Nephron progenitor cell (in vitro differentiated cells): ENCODE measurements at regions not wholly inside any gene's neighbourhood (a gene's known extent, or its start where the extent isn't known, plus 50 kb on each side); places are given as distances from the start of the nearest gene placed in this dataset.

Experiments
- DNase-seq: peaks from one replicate; pipeline ENCODE4 v3.0.0; 2021
- H3K27ac Mint-ChIP-seq: 2 replicates; pipeline ENCODE4 v1.8.0; 2021; ENCODE audit warnings: mild to moderate bottlenecking, moderate library complexity, mixed read lengths
- H3K27me3 Mint-ChIP-seq: 2 replicates; pipeline ENCODE4 v1.8.0; 2021; ENCODE audit warnings: mild to moderate bottlenecking, low read depth, mixed read lengths; ENCODE audit not compliant: poor library complexity
- H3K36me3 Mint-ChIP-seq: 2 replicates; pipeline ENCODE4 v1.8.0; 2021; ENCODE audit warnings: low read depth, mixed read lengths
- H3K4me1 Mint-ChIP-seq: 2 replicates; pipeline ENCODE4 v1.8.0; 2021; ENCODE audit warnings: mixed read lengths
- H3K4me3 Mint-ChIP-seq: 2 replicates; pipeline ENCODE4 v1.8.0; 2021; ENCODE audit warnings: mild to moderate bottlenecking, moderate library complexity, mixed read lengths
- H3K9me3 Mint-ChIP-seq: 2 replicates; pipeline ENCODE4 v1.8.0; 2021; ENCODE audit warnings: mild to moderate bottlenecking, moderate library complexity, mixed read lengths
- CTCF ChIP-seq: fragments of 200-600 bp; sonication (generic); IDR thresholded peaks from 2 replicates; pipeline ENCODE4 v1.5.0; 2021; ENCODE audit warnings: antibody characterized with exemption

GRCh38 chr2:182587831-182588230, 128.2 kb upstream of the DNAJC10 start:
- no peaks in the 10 kb centered on the region for H3K9me3 Mint-ChIP-seq
- H3K27me3 Mint-ChIP-seq = no peaks in the 10 kb centered on the region
- H3K36me3 Mint-ChIP-seq = no peaks in the 10 kb centered on the region
- H3K4me3 Mint-ChIP-seq = no peak overlapping the region
- no peaks in the 10 kb centered on the region for H3K4me1 Mint-ChIP-seq
- TF ChIP-seq CTCF = no peak
- no peak for DNase-seq
- no peak overlapping the region for H3K27ac Mint-ChIP-seq

- H3K27ac Mint-ChIP-seq = no peak overlapping the region
- H3K36me3 Mint-ChIP-seq = no peaks in the 10 kb centered on the region
- H3K4me1 Mint-ChIP-seq = no peaks in the 10 kb centered on the region
- no peak for DNase-seq
- H3K4me3 Mint-ChIP-seq = no peak overlapping the region
- no peaks in the 10 kb centered on the region for H3K9me3 Mint-ChIP-seq
- TF ChIP-seq CTCF = no peak
- H3K27me3 Mint-ChIP-seq = no peaks in the 10 kb centered on the region
Observed at GRCh38 chr2:182589121-182589520, 126.9 kb upstream of the DNAJC10 start.

- Mint-ChIP-seq H3K9me3 (no peaks in the 10 kb centered on the region), H3K4me3 (no peak overlapping the region), H3K4me1 (no peaks in the 10 kb centered on the region), H3K27me3 (no peaks in the 10 kb centered on the region), H3K27ac (no peak overlapping the region), H3K36me3 (no peaks in the 10 kb centered on the region)
- TF ChIP-seq CTCF = no peak
- DNase-seq = no peak
Observed at GRCh38 chr2:182591774-182592173, 124.3 kb upstream of the DNAJC10 start.

GRCh38 chr2:182592691-182593393, 123.2 kb upstream of the DNAJC10 start:
- no peaks in the 10 kb centered on the region for H3K36me3 Mint-ChIP-seq
- H3K9me3 Mint-ChIP-seq = no peaks in the 10 kb centered on the region
- DNase-seq = no peak
- no peaks in the 10 kb centered on the region for H3K4me1 Mint-ChIP-seq
- no peaks in the 10 kb centered on the region for H3K27me3 Mint-ChIP-seq
- no peak for TF ChIP-seq CTCF
- H3K4me3 Mint-ChIP-seq = no peak overlapping the region
- H3K27ac Mint-ChIP-seq = no peak overlapping the region

- no peak for DNase-seq
- Mint-ChIP-seq H3K27me3 (no peaks in the 10 kb centered on the region), H3K4me3 (no peak overlapping the region), H3K27ac (no peak overlapping the region), H3K4me1 (no peaks in the 10 kb centered on the region), H3K36me3 (no peaks in the 10 kb centered on the region), H3K9me3 (no peaks in the 10 kb centered on the region)
- TF ChIP-seq CTCF = no peak
Observed at GRCh38 chr2:182593394-182593975, 122.6 kb upstream of the DNAJC10 start.

- no peak overlapping the region for H3K27ac Mint-ChIP-seq
- no peak for TF ChIP-seq CTCF
- no peaks in the 10 kb centered on the region for H3K9me3 Mint-ChIP-seq
- no peak for DNase-seq
- H3K27me3 Mint-ChIP-seq = no peaks in the 10 kb centered on the region
- no peaks in the 10 kb centered on the region for H3K36me3 Mint-ChIP-seq
- no peaks in the 10 kb centered on the region for H3K4me1 Mint-ChIP-seq
- no peak overlapping the region for H3K4me3 Mint-ChIP-seq
Observed at GRCh38 chr2:182594286-182594685, 121.8 kb upstream of the DNAJC10 start.
